Thyroid gland (tissue), 4 donors: ENCODE measurements at regions not wholly inside any gene's neighbourhood (a gene's known extent, or its start where the extent isn't known, plus 50 kb on each side); places are given as distances from the start of the nearest gene placed in this dataset.

Experiments
- POLR2A ChIP-seq, 2 donors: fragments of 450-650 bp; IDR thresholded peaks; one replicate each; pipeline ENCODE4 v1.6.1; 2017; ENCODE audit warnings: antibody characterized with exemption in 2 of 2, mild to moderate bottlenecking in 2 of 2, moderate library complexity in 1 of 2
- TF ChIP-seq, protein P1 (sequence below), 6 experiments: fragments of 200-600 bp in 3 of 6; fragments of 450-650 bp in 3 of 6; sonication (generic) in 3 of 6; IDR thresholded peaks; one replicate each; pipeline ENCODE4 v1.5.1; 2016 to 2019; ENCODE audit warnings: antibody characterized with exemption in 6 of 6, mild to moderate bottlenecking in 2 of 6, inconsistent platforms in 1 of 6, moderate library complexity in 1 of 6

DNA sequence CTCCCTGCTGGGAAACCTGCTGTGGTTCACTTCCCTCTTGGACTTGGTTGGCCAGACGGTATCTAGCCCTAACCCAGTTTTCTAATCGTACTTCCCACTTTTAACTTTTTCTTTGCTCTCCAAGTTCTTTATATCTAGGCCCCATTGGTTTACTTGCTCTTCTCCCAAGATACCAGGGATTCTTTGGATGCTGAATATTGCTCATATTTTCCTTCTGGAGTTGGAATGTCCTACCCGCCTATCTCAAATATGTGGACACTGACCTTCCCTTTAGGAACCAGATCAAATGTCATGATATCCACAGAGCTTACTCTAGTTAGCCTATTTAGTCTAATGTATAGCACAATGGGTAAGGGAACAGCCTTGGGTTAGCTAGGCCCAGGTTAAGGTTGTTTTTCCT lies 228.6 kb downstream of the DACT1 start:
- TF ChIP-seq, protein P1, sequence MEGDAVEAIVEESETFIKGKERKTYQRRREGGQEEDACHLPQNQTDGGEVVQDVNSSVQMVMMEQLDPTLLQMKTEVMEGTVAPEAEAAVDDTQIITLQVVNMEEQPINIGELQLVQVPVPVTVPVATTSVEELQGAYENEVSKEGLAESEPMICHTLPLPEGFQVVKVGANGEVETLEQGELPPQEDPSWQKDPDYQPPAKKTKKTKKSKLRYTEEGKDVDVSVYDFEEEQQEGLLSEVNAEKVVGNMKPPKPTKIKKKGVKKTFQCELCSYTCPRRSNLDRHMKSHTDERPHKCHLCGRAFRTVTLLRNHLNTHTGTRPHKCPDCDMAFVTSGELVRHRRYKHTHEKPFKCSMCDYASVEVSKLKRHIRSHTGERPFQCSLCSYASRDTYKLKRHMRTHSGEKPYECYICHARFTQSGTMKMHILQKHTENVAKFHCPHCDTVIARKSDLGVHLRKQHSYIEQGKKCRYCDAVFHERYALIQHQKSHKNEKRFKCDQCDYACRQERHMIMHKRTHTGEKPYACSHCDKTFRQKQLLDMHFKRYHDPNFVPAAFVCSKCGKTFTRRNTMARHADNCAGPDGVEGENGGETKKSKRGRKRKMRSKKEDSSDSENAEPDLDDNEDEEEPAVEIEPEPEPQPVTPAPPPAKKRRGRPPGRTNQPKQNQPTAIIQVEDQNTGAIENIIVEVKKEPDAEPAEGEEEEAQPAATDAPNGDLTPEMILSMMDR (IDR thresholded peaks at IDR 0.05) = no peak
- no peak for TF ChIP-seq POLR2A (IDR thresholded peaks at IDR 0.05)
